GM06990 (cell line): ENCODE measurements at regions not wholly inside any gene's neighbourhood (a gene's known extent, or its start where the extent isn't known, plus 50 kb on each side); places are given as distances from the start of the nearest gene placed in this dataset.

ENCODE experiments used
- DNase-seq: peaks from one replicate; pipeline ENCODE4 v3.0.0-alpha.2; 2011; ENCODE audit not compliant: insufficient read length; ENCODE audit errors: extremely low read depth
- H3K27me3 ChIP-seq: replicated peaks from 2 replicates; pipeline ENCODE4 v1.6.0; 2011; ENCODE audit warnings: low read length; ENCODE audit not compliant: control insufficient read depth, insufficient read depth
- H3K36me3 ChIP-seq: 2 replicates; pipeline ENCODE4 v1.5.1; 2011; ENCODE audit warnings: low read length; ENCODE audit not compliant: control insufficient read depth, insufficient read depth
- H3K4me3 ChIP-seq: replicated peaks from 2 replicates; pipeline ENCODE4 v1.5.1; 2011; ENCODE audit warnings: low read depth, mild to moderate bottlenecking, control low read depth, low read length
- TF ChIP-seq, protein P1 (sequence below): IDR thresholded peaks from 2 replicates; pipeline ENCODE4 v1.5.1; 2011; ENCODE audit warnings: low read length, control low read depth, mild to moderate bottlenecking, inconsistent platforms; ENCODE audit not compliant: insufficient read depth, poor library complexity, severe bottlenecking

DNA sequence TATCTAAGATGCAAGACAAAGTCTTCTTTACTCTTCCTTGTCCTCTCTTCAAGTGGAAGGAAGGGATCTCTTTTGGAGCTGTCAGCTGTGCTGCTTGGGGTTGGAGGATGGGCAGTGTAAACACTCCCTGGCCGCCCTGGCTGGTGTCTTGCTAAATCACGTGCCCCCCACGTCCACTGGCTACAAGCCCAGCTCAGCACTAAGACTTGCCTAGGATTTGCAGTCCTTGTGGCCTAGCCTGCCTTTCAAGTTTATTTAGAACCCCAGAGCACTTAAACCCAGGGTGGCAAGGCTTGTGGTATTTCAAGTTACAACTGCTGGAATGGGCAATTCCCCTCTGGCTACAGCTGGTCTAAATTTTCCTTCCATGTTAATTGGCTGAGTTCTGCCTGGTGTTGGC, 272.4 kb upstream of the MYO3A start:
- TF ChIP-seq, protein P1, sequence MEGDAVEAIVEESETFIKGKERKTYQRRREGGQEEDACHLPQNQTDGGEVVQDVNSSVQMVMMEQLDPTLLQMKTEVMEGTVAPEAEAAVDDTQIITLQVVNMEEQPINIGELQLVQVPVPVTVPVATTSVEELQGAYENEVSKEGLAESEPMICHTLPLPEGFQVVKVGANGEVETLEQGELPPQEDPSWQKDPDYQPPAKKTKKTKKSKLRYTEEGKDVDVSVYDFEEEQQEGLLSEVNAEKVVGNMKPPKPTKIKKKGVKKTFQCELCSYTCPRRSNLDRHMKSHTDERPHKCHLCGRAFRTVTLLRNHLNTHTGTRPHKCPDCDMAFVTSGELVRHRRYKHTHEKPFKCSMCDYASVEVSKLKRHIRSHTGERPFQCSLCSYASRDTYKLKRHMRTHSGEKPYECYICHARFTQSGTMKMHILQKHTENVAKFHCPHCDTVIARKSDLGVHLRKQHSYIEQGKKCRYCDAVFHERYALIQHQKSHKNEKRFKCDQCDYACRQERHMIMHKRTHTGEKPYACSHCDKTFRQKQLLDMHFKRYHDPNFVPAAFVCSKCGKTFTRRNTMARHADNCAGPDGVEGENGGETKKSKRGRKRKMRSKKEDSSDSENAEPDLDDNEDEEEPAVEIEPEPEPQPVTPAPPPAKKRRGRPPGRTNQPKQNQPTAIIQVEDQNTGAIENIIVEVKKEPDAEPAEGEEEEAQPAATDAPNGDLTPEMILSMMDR, result no peak
- DNase-seq, result no peak

DNA sequence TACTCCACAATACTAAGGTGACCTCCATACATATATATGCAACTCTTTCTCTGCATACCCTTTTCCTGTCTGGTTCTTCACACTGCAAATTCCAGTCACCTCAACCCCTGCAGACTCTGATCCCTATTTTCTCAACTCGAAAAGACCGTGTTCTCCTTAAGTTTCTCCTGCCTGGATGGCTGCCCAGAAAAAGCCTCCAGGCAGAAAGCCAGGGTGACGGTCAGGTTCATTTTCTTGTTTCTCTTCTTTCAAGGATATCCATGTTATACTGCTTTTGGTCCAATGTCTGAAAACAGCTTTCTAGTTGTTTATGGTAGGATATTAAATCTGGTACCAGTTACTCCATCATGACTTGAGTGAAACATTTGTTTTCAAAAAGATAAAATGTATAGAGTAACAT, 267.8 kb upstream of the MYO3A start:
- no peak for DNase-seq
- no peak overlapping the region for H3K4me3 ChIP-seq
- TF ChIP-seq, protein P1, result no peak
- H3K36me3 ChIP-seq, result no peaks in the 10 kb centered on the region
- no peaks in the 10 kb centered on the region for H3K27me3 ChIP-seq

More for the DNA sequence above, 272.4 kb upstream of the MYO3A start:
- Histone ChIP-seq H3K4me3 (no peak overlapping the region), H3K27me3 (no peaks in the 10 kb centered on the region), H3K36me3 (no peaks in the 10 kb centered on the region)

DNA sequence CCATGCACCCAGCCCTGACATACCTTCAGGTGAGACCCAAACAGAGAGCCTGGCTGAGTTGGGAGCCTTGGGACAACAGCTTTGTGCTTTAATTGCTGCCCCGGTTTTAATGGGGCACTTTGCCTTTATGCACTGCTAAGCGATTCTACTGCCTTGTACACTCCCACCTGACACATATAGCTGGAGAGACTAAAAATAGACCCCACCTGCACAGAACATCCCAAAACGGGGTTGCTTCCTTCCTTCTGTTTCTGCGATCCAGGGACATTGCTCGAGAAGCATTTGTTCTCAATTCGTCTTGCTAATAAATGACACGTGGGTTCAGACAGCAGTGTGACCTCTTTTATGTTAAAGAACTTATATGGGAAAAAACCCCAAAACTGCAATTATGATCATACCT, 258.8 kb upstream of the MYO3A start:
- no peak for DNase-seq
- Histone ChIP-seq H3K36me3 (no peaks in the 10 kb centered on the region), H3K4me3 (no peak overlapping the region), H3K27me3 (no peaks in the 10 kb centered on the region; the same call in 1 of the 2 replicates)
- TF ChIP-seq, protein P1, result no peak

- DNase-seq, result no peak
- H3K4me3 ChIP-seq, result no peak overlapping the region
- no peaks in the 10 kb centered on the region for H3K36me3 ChIP-seq
- no peaks in the 10 kb centered on the region; the same call in 1 of the 2 replicates for H3K27me3 ChIP-seq
- TF ChIP-seq, protein P1, result no peak
Observed at GRCh38 chr10:25675615-25676014, 258.4 kb upstream of the MYO3A start.

GRCh38 chr10:25678220-25678619, 255.8 kb upstream of the MYO3A start:
- TF ChIP-seq, protein P1, result no peak
- Histone ChIP-seq H3K4me3 (no peak overlapping the region), H3K27me3 (no peaks in the 10 kb centered on the region; the same call in 1 of the 2 replicates), H3K36me3 (no peaks in the 10 kb centered on the region)
- DNase-seq, result no peak

- TF ChIP-seq, protein P1, result no peak
- Histone ChIP-seq H3K36me3 (no peaks in the 10 kb centered on the region), H3K4me3 (no peak overlapping the region), H3K27me3 (no peaks in the 10 kb centered on the region; the same call in 1 of the 2 replicates)
- no peak for DNase-seq
Observed at GRCh38 chr10:25678666-25679065, 255.4 kb upstream of the MYO3A start.
